Chondrocyte (in vitro differentiated cells): ENCODE measurements at regions not wholly inside any gene's neighbourhood (a gene's known extent, or its start where the extent isn't known, plus 50 kb on each side); places are given as distances from the start of the nearest gene placed in this dataset.

Source experiments
- DNase-seq: peaks from one replicate; pipeline ENCODE4 v3.0.0; 2021; ENCODE audit warnings: mixed read lengths, low spot score
- H3K27ac Mint-ChIP-seq: one replicate; pipeline ENCODE4 v1.8.0; 2021; ENCODE audit warnings: mild to moderate bottlenecking, moderate library complexity, mixed read lengths; ENCODE audit not compliant: unreplicated experiment
- H3K27me3 Mint-ChIP-seq: 2 replicates; pipeline ENCODE4 v1.8.0; 2021; ENCODE audit warnings: low read depth, mixed read lengths
- H3K36me3 Mint-ChIP-seq: 2 replicates; pipeline ENCODE4 v1.8.0; 2021; ENCODE audit warnings: low read depth, mixed read lengths
- H3K4me1 Mint-ChIP-seq: 2 replicates; pipeline ENCODE4 v1.8.0; 2021; ENCODE audit warnings: low read depth, mild to moderate bottlenecking, mixed read lengths
- H3K4me3 Mint-ChIP-seq: one replicate; pipeline ENCODE4 v1.8.0; 2021; ENCODE audit warnings: mild to moderate bottlenecking, moderate library complexity, mixed read lengths; ENCODE audit not compliant: unreplicated experiment
- H3K9me3 Mint-ChIP-seq: 2 replicates; pipeline ENCODE4 v1.8.0; 2021; ENCODE audit warnings: low read depth, mixed read lengths
- CTCF ChIP-seq: fragments of 200-600 bp; sonication (generic); IDR thresholded peaks from 2 replicates; pipeline ENCODE4 v1.5.0; 2021; ENCODE audit warnings: antibody characterized with exemption, mild to moderate bottlenecking, moderate library complexity

GRCh38 chr16:9270941-9271340 is 179.5 kb downstream of the HAPSTR1 start:
- Mint-ChIP-seq H3K36me3 (no peaks in the 10 kb centered on the region), H3K27ac (no peak overlapping the region), H3K9me3 (no peaks in the 10 kb centered on the region), H3K4me3 (no peak overlapping the region), H3K4me1 (no peaks in the 10 kb centered on the region), H3K27me3 (peaks cover 2% of the 10 kb centered on the region)
- DNase-seq, result no peak
- no peak for TF ChIP-seq CTCF

DNA sequence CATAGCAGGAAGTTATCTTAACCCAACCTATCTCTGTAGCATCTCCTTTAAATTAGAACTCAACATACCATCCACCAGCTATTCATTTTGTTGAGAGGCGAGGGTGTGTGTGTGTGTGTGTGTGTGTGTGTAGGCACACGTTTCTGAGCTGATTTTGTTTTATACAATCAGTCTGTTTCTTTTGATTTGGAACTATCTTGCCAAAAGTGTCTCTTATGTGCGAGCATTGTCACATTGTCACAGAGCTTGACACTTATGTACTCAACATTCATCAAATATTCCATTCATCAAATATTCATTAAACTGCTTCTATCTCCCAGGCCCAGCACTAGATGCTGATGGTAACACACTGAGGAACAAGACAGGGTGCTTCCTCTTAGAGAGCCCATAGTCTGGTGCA is 180.4 kb downstream of the HAPSTR1 start:
- no peak for TF ChIP-seq CTCF
- Mint-ChIP-seq H3K9me3 (no peaks in the 10 kb centered on the region), H3K4me3 (no peak overlapping the region), H3K27ac (no peak overlapping the region), H3K27me3 (no peaks in the 10 kb centered on the region), H3K36me3 (no peaks in the 10 kb centered on the region), H3K4me1 (no peaks in the 10 kb centered on the region)
- no peak for DNase-seq

GRCh38 chr16:9275377-9275776 is 183.9 kb downstream of the HAPSTR1 start:
- H3K9me3 Mint-ChIP-seq, result no peaks in the 10 kb centered on the region
- H3K4me3 Mint-ChIP-seq, result no peak overlapping the region
- H3K27me3 Mint-ChIP-seq, result no peaks in the 10 kb centered on the region
- no peak for TF ChIP-seq CTCF
- no peaks in the 10 kb centered on the region for H3K36me3 Mint-ChIP-seq
- no peak for DNase-seq
- H3K27ac Mint-ChIP-seq, result no peak overlapping the region
- no peaks in the 10 kb centered on the region for H3K4me1 Mint-ChIP-seq

- no peak for DNase-seq
- no peaks in the 10 kb centered on the region for H3K27me3 Mint-ChIP-seq
- no peak for TF ChIP-seq CTCF
- no peaks in the 10 kb centered on the region for H3K9me3 Mint-ChIP-seq
- no peaks in the 10 kb centered on the region for H3K4me1 Mint-ChIP-seq
- no peaks in the 10 kb centered on the region for H3K36me3 Mint-ChIP-seq
- H3K27ac Mint-ChIP-seq, result no peak overlapping the region
- H3K4me3 Mint-ChIP-seq, result no peak overlapping the region
Observed at GRCh38 chr16:9275816-9276354, 184.4 kb downstream of the HAPSTR1 start.

DNA sequence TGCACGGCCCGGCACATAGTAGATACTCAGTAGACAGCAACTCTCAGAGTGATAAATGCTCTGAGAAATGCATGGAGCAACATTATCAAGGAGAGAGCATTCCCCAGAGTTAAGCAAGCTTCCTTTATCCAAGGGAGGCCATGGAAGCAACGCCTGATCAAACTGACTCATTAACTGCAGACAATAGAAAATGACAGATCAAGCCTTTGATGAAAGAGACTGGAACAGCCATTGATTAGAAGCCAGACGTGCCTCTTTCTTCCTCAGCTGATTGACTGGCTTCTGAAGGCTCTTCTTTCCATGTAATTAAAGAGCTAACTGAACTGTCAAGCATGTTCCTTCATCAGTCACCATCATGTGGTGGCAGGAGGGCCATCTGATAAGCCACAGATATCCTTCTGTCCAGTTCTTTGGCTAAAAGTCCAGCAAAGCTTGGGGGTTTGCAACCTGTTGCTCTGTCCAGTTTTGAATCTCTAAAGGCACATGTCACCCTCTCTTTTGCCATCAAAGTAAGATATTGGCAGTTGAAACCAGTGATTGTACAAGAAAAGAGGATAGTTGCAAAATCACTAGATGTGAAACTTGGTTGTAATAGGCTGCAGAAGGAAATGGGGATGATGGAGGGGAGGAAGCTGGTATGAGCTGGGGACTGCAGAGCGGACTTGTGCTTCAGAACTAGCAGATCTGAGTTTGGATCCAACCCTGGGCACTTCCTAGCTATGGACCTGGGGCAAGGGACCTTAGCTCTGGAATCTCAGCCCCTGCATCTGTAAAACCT is 188.0 kb downstream of the HAPSTR1 start:
- no peaks in the 10 kb centered on the region for H3K4me1 Mint-ChIP-seq
- DNase-seq, result no peak
- H3K36me3 Mint-ChIP-seq, result no peaks in the 10 kb centered on the region
- no peak overlapping the region for H3K27ac Mint-ChIP-seq
- no peaks in the 10 kb centered on the region for H3K27me3 Mint-ChIP-seq
- TF ChIP-seq CTCF, result no peak
- no peak overlapping the region for H3K4me3 Mint-ChIP-seq
- peaks cover 3% of the 10 kb centered on the region for H3K9me3 Mint-ChIP-seq
